CD1c-positive myeloid dendritic cell (primary cell): ENCODE measurements at regions not wholly inside any gene's neighbourhood (a gene's known extent, or its start where the extent isn't known, plus 50 kb on each side); places are given as distances from the start of the nearest gene placed in this dataset.
A peak's percentile ranks its signal among the peaks of the same experiment; 100 is the strongest.
"Not testable (repeated sequence)": the region's sequence is repeated elsewhere in the genome, so short reads cannot be mapped to it uniquely, and the experiment has no call there.

Experiments
- DNase-seq: peaks from one replicate; pipeline ENCODE4 v3.0.0-alpha.2; 2016; ENCODE audit errors: extremely low spot score

GRCh38 chr20:4358552-4358951 is 109.5 kb upstream of the ADRA1D start:
- DNase-seq = no peak

- no peak for DNase-seq
These were observed 103.3 kb upstream of the ADRA1D start for GRCh38 chr20:4352348-4352747.

DNA sequence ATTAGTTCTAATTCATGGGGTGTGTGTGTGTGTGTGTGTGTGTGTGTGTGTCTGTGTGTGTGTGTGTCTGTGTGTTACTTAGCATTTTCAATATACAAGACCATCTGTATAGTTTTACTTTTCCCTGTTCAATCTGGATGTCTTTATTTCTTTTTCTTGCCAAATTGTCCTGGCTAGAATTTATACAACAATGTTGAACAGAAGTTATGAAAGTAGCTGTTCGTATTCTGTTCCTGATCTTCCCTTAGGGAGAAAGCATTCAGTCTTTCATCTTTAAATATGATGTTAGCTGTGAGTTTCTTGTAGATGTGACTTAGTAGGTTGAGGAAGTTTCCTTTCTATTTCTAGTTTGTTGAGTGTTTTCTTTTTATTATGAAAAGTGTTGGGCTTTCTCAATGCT is 101.0 kb upstream of the ADRA1D start:
- no peak for DNase-seq

DNA sequence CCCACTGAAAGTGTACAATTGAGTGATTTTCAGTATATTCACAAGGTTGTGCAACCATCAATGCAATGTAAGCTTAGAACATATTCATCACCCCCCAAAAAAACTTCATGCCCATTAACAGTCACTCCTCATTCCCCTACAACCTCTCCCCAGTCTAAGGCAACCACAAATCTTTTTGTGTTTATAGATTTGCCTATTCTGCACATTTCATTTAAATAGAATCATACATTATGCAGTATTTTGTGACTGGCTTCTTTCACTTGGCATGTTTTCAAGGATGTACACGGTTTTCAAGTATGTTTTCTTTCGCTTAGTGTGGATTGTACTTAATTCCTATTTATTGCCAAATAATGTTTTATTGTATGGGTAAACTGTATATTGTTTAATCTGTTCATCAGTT is 95.6 kb upstream of the ADRA1D start:
- no peak for DNase-seq

- DNase-seq = no peak
These were observed 93.5 kb upstream of the ADRA1D start for GRCh38 chr20:4342609-4343008.

- DNase-seq = no peak
These were observed 92.9 kb upstream of the ADRA1D start for GRCh38 chr20:4341804-4342485.

GRCh38 chr20:4335722-4336121 is 86.6 kb upstream of the ADRA1D start:
- no peak for DNase-seq

DNA sequence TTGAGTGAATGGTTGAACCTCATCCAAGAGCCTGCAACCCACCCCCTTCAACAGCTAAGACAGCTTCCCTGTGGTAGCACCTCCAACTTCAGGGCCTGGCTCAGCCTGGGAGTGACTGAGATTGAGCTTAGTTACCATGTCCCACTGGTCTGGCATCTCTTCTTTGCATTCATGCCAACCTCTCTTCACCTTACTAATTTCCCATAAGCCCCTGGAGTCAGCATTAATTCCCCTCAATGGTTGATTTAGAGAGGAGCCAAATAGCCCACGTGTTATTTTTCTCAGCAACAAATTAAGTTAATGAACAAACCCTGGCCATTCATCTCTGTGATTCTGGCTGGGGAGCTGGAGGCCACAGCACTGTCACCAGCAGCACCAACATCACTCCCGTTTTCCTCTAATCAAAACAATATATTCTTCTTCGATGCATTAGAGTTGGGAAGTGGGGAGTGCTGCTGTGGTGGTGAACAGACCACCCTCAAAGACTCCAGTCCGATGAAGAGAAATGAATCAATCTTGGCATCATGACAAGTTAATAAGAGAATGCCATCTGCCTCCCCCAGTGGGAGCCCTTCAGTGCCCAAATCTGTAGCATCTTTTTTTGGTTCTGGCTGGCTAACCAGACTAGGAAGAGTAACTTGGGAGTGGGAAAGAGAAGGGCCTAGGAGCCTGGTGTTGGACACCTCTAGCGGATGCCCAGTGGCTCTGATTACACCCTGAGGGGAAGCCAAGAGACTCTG is 83.2 kb upstream of the ADRA1D start:
- DNase-seq = no peak

DNA sequence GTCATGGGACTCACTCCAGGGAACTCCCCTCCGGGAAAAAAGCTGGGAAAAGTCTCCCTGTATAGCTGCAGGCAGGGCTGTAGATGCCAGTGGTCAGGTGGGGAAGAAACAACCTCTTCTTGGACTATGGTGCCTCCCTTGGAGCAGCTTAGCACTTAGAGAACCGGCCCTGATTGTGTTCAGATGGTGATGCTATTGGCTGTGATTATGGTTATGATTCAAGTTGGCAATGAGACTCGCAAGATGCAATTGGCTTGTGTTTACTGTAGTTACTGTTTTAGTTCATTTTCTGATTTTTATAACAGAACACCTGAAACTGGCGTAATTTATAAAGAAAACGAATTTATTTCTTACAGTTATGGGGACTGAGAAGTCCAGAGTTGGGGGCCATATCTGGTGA is 80.9 kb upstream of the ADRA1D start:
- no peak for DNase-seq

- no peak for DNase-seq
These were observed 80.1 kb upstream of the ADRA1D start for GRCh38 chr20:4329232-4329631.

DNA sequence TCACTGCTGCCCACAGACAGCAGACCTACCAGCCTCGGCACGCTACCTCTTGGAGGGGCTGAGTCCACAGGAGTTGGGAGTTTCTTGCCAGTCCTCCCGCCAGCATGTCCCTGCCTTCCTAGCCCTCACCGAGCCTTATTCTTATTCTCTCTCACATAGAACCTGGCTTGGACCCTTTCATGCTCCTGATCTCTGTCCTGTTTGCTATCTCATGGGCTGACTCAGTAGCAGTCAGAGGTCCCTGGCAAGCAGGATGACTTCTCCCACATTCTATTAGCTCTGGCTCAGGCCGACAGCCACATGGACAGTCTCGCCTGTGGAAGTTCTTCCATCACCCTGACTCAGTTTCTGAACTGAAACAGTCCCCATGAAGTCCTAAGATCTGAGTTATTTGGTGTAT is 79.5 kb upstream of the ADRA1D start:
- no peak for DNase-seq

DNA sequence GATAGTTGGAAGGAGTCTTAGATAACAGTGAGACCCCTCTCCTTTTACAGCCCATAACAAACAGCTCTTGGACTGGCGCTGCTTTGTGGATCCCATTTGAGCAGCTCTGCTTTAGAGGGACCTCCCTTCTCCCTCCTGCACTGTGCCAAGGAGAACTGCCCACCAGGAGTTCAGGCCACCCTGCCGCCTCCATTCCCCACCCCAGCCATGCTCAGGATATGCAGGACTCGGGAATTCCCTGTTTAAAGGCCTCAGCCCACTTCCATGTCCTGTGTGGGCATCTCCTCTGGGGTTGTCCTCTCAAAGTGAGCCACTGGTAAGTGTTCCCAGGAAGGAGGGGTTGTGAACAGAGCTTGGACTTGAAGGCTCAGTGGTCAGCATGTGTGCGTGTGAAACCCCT is 78.9 kb upstream of the ADRA1D start:
- DNase-seq = no peak

- DNase-seq = peak; percentile 39
These were observed 77.3 kb upstream of the ADRA1D start for GRCh38 chr20:4326195-4327065.

- no peak for DNase-seq
These were observed 76.6 kb upstream of the ADRA1D start for GRCh38 chr20:4325548-4326187.

GRCh38 chr20:4324611-4325243 is 75.6 kb upstream of the ADRA1D start:
- peak; percentile 53 for DNase-seq

DNA sequence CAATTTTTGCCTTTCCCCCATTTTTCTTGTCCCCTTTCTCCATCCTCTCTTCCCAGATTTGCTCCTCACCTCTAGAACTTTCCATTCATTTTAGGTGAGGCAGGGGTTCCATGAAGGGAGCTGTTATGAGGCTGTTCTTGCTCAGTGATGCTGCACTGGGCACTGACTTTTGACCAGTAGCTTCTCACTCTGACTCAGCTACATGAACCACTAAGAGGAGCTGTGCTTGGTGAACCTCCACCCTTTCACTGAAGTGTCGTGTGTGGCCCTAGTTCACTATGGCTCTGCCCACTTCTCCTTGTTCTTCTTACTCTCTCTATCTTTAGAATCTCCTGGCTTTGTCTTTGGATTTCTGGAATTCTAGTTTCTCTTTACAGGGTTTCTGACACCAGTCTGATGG is 73.4 kb upstream of the ADRA1D start:
- DNase-seq = peak; percentile 18

DNA sequence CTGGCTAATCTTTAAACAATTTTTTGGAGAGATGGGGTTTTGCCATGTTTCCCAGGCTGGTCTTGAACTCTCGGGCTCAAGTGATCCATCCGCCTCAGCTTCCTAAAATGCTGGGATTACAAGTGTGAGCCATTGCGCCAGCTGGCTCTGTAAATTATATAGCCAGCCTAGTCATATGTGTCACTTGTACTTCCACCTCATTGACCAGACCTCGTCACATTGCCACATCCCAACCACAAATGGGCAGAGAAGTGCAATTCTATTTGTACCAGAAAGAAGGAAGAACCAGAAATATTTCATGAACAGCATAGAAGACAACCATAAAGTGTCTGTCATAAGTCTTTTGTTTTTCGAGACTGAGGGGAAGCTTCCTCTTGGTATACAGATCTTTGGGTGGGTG is 71.2 kb upstream of the ADRA1D start:
- peak; percentile 93 for DNase-seq

DNA sequence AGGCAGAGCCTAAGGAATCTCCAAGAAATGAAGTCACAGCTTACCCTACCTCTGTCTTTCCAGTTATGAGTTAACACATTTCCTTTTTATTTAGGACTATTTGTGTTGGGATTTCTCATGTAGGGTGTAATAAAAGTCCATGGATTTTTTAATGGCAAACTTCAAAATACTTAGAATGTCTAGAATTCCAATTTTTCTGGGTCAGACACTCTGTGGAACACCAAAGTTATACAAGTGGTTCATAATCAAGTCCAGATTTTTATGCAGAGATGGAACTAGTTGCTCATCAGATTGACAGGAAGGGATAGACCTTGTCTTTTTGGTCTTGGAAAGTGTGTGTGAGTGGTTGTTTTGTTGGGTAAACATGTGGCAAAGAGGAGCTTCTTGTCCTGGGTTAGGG is 69.8 kb upstream of the ADRA1D start:
- DNase-seq = no peak

DNA sequence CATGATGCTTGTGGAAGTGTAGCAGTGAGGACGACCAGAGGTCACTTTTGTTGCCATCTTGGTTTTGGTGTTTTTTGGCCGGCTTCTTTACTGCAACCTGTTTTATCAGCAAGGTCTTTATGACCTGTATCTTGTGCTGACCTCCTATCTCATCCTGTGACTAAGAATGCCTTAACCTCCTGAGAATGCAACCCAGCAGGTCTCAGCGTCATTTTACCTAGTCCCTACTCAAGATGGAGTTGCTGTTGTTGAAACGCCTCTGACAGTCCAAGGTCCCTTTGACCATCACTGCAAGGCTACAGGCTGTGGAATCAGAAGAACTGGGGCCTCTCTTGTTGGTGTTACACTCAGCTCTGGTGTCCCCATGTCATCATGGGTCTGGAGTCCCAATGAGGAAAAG is 61.5 kb upstream of the ADRA1D start:
- not testable (repeated sequence) for DNase-seq

DNA sequence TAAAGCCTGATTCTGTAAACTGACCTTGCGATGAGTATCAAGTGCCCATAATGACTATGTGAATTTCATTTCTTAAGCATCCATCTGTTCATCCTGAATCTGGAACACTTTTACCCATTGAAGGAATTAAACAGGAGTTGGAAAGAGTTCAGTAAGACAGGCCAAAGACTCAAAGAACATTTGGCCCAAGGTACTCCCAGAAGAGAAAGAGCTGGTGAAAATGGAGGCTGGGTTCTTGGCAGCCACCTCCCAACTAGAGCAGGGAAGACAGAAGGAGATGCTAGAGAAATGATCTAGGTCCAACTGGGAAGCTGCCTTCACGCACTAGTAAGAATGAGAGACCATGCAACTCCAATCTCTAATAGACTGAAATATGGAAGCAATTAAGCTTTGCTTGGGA is 57.1 kb upstream of the ADRA1D start:
- DNase-seq = no peak

- DNase-seq = no peak
These were observed 56.0 kb upstream of the ADRA1D start for GRCh38 chr20:4305091-4305490.

DNA sequence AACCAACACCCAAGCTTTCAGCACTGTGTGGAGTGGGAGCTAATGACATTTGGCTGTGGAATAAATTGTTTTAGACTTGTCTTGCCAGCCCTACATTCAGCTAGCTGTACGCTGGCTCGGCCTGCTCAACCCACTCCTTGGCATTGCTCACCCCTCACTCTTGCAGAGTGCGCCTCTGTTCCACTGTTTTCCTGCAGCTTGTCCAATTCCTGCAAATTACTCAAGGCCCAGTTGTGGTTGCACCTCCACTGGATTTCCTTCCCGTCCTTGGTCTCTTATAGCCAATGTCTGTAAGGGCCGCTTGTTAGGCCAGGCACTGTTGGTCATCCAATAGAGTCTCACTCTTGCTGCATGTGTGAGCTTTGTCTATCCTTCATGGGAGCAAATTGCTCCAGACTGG is 55.5 kb upstream of the ADRA1D start:
- DNase-seq = no peak
